NCI-H345 treated with DMSO at 0.1 percent for 48 hours (cell line): ENCODE measurements at regions not wholly inside any gene's neighbourhood (a gene's known extent, or its start where the extent isn't known, plus 50 kb on each side); places are given as distances from the start of the nearest gene placed in this dataset.
"Not testable (repeated sequence)": the region's sequence is repeated elsewhere in the genome, so short reads cannot be mapped to it uniquely, and the experiment has no call there.

Experiments
- DNase-seq: peaks from one replicate; lab custom pipeline; 2025; ENCODE audit not compliant: unreplicated experiment; lab: John Stamatoyannopoulos, UW

- DNase-seq = no peak
Measured at GRCh38 chr11:112637876-112638275, 323.3 kb upstream of the NCAM1 start.

GRCh38 chr11:112639469-112639868 is 321.8 kb upstream of the NCAM1 start:
- no peak for DNase-seq

- no peak for DNase-seq
Measured at GRCh38 chr11:112643416-112643815, 317.8 kb upstream of the NCAM1 start.

GRCh38 chr11:112644410-112645131 is 316.6 kb upstream of the NCAM1 start:
- DNase-seq = no peak

GRCh38 chr11:112649856-112650255 is 311.4 kb upstream of the NCAM1 start:
- DNase-seq = no peak

- DNase-seq = no peak
Measured at GRCh38 chr11:112650527-112650926, 310.7 kb upstream of the NCAM1 start.

GRCh38 chr11:112651386-112651785 is 309.8 kb upstream of the NCAM1 start:
- DNase-seq = no peak

GRCh38 chr11:112652786-112653390 is 308.3 kb upstream of the NCAM1 start:
- DNase-seq = no peak

GRCh38 chr11:112655371-112655770 is 305.8 kb upstream of the NCAM1 start:
- no peak for DNase-seq

- no peak for DNase-seq
Measured at GRCh38 chr11:112656772-112657428, 304.3 kb upstream of the NCAM1 start.

- DNase-seq = no peak
Measured at GRCh38 chr11:112658431-112658878, 302.8 kb upstream of the NCAM1 start.

GRCh38 chr11:112661146-112661545 is 300.1 kb upstream of the NCAM1 start:
- DNase-seq = no peak

- DNase-seq = no peak
Measured at GRCh38 chr11:112661571-112661970, 299.6 kb upstream of the NCAM1 start.

GRCh38 chr11:112662554-112662953 is 298.7 kb upstream of the NCAM1 start:
- DNase-seq = no peak

GRCh38 chr11:112663947-112664634 is 297.1 kb upstream of the NCAM1 start:
- no peak for DNase-seq

GRCh38 chr11:112665291-112665690 is 295.9 kb upstream of the NCAM1 start:
- DNase-seq = no peak

- no peak for DNase-seq
Measured at GRCh38 chr11:112666253-112666652, 295.0 kb upstream of the NCAM1 start.

GRCh38 chr11:112670806-112671570 is 290.2 kb upstream of the NCAM1 start:
- no peak for DNase-seq

GRCh38 chr11:112673401-112673800 is 287.8 kb upstream of the NCAM1 start:
- DNase-seq = not testable (repeated sequence)

GRCh38 chr11:112685111-112685510 is 276.1 kb upstream of the NCAM1 start:
- DNase-seq = no peak

GRCh38 chr11:112689851-112690250 is 271.4 kb upstream of the NCAM1 start:
- no peak for DNase-seq
